RWPE1 (cell line): ENCODE measurements at regions not wholly inside any gene's neighbourhood (a gene's known extent, or its start where the extent isn't known, plus 50 kb on each side); places are given as distances from the start of the nearest gene placed in this dataset.
"Not testable (repeated sequence)": the region's sequence is repeated elsewhere in the genome, so short reads cannot be mapped to it uniquely, and the experiment has no call there.

Source experiments
- CTCF ChIA-PET: fragments of 350-600 bp; sonication (Branson Sonifier 250); formaldehyde crosslinking; extraction: SDS; loops from one replicate; lab custom pipeline; 2021; lab: Yijun Ruan, JAX
- POLR2A ChIA-PET: fragments of 400-600 bp; formaldehyde crosslinking; extraction: SDS; loops from one replicate; lab custom pipeline; 2020; ENCODE audit warnings: antibody characterized with exemption; ENCODE audit not compliant: low non-redundant PET; lab: Yijun Ruan, JAX
- DNase-seq: peaks from one replicate; pipeline ENCODE4 v3.0.0; 2012; ENCODE audit warnings: low spot score
- H3K27ac ChIP-seq: fragments of 450-650 bp; 2 replicates; pipeline ENCODE4 v1.5.1; 2017
- TF ChIP-seq, protein P1 (sequence below): fragments of 450-650 bp; conservative IDR thresholded peaks from 2 replicates; pipeline ENCODE4 v1.5.1; 2017; ENCODE audit warnings: low read depth, mild to moderate bottlenecking

DNA sequence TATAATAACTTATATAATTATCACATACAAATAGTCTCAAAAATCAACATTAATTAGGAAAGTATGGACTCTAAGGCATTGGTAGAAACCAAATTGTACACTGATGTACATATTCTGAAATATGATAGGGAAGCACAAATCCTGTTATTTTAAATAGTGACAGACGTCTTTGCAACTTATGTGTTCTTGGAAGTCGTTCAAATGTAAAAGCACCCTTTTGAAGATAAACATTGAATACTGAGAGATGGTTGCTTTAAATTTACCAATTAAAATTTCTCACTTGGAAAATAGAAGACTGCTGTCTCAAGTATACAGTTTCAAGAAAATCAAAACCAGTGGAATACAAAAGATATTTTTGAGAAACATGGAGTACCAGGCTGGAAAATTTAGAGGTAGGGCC lies 457.4 kb upstream of the NUDT12 start:
- CTCF ChIA-PET: no interaction called here
- POLR2A ChIA-PET: no interaction called here
- no peak for DNase-seq
- TF ChIP-seq, protein P1, sequence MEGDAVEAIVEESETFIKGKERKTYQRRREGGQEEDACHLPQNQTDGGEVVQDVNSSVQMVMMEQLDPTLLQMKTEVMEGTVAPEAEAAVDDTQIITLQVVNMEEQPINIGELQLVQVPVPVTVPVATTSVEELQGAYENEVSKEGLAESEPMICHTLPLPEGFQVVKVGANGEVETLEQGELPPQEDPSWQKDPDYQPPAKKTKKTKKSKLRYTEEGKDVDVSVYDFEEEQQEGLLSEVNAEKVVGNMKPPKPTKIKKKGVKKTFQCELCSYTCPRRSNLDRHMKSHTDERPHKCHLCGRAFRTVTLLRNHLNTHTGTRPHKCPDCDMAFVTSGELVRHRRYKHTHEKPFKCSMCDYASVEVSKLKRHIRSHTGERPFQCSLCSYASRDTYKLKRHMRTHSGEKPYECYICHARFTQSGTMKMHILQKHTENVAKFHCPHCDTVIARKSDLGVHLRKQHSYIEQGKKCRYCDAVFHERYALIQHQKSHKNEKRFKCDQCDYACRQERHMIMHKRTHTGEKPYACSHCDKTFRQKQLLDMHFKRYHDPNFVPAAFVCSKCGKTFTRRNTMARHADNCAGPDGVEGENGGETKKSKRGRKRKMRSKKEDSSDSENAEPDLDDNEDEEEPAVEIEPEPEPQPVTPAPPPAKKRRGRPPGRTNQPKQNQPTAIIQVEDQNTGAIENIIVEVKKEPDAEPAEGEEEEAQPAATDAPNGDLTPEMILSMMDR: no peak
- no peak overlapping the region for H3K27ac ChIP-seq

GRCh38 chr5:104018299-104018698 lies 455.7 kb upstream of the NUDT12 start:
- CTCF ChIA-PET: no interaction called here
- POLR2A ChIA-PET: no interaction called here
- TF ChIP-seq, protein P1: no peak
- H3K27ac ChIP-seq: no peak overlapping the region
- no peak for DNase-seq

DNA sequence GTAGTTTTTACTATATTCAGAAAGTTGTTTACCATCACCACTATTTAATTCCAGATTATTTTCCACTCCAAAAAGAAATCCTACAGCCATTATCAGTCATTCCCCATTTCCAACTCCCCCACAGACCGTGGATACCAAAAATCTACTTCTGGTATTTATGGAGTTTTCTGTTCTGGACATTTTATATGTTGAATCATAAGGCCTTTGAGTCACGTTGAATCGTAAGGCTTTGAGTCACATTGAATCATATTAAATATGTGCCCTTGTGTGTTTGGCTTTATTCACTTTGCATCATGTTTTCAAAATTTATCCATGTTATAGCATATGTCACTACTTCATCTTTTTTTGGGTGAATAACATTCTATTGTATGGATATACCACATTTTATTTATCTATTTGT lies 454.1 kb upstream of the NUDT12 start:
- no peak overlapping the region for H3K27ac ChIP-seq
- TF ChIP-seq, protein P1: no peak
- ChIA-PET CTCF (no interaction called here), POLR2A (no interaction called here)
- no peak for DNase-seq

DNA sequence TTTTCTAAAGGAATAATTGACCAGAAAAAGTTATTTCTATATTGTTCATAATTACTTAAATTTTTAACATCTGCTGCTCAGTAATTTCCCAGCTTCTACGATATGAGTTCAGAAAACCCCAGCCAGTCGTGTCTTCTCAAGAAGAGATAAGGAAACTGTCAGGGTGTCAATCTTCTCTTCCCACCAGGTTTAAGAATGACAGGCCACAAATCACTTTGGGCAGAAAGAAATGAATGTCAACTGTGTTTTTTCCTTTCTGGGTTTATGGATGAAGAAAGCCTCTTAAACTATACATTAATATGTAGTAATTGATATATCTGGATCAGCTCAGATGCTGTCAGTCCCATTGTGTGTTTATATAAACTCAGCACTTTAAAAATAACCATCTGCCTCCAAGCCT lies 453.2 kb upstream of the NUDT12 start:
- no peak overlapping the region for H3K27ac ChIP-seq
- TF ChIP-seq, protein P1: no peak
- DNase-seq: no peak
- ChIA-PET POLR2A (no interaction called here), CTCF (no interaction called here)

DNA sequence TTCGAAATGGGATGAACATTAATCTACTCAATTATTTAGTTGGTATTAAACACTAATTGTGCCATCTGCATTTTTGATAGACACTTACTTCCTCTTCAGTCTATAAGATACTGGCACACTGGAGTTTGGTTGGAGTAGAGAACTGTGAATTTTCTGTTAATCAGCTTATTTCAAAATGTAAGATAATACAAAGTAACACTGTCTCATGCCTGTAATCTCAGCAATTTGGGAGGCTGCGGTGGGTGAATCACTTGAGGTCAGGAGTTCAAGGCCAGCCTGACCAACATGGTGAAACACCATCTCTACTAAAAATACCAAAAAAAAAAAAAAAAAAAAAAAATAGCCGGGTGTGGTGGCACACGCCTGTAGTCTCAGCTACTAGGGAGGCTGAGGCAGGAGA lies 440.2 kb upstream of the NUDT12 start:
- DNase-seq, H3K27ac ChIP-seq, POLR2A ChIA-PET, CTCF ChIA-PET: not testable (repeated sequence)

DNA sequence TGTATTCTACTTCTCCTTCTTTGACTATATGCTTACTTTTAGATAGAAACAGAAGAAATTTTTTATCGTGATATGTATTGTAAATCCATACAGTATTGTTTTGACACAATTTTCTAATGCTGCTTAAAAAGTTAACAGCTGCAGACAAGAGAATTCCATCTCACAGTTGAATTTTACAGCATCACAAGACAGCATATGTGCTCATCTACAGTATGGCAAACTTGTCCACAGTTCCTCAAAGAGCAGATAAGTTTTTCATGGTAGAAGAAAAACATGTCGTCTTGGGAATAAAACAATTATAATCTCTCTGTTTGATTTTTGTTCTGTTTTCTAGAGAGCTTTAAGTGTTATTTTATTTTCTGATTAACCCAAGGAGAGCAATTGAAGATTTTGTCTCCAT lies 438.5 kb upstream of the NUDT12 start:
- DNase-seq: no peak
- TF ChIP-seq, protein P1: no peak
- POLR2A ChIA-PET: no interaction called here

GRCh38 chr5:103993031-103993430 lies 430.4 kb upstream of the NUDT12 start:
- ChIA-PET CTCF (interaction anchor here (0.6 kb wide), 1 partner anchor 20 kb away, joined by 3 read pairs; no protein-coding TSS in a partner anchor), POLR2A (no interaction called here)
- no peak overlapping the region for H3K27ac ChIP-seq
- DNase-seq: no peak
- TF ChIP-seq, protein P1: no peak

More for the DNA sequence above, 438.5 kb upstream of the NUDT12 start:
- CTCF ChIA-PET: no interaction called here
- no peak overlapping the region for H3K27ac ChIP-seq
